Epithelial cell of prostate (primary cell): ENCODE measurements at regions not wholly inside any gene's neighbourhood (a gene's known extent, or its start where the extent isn't known, plus 50 kb on each side); places are given as distances from the start of the nearest gene placed in this dataset.

Source experiments
- DNase-seq: peaks from one replicate; pipeline ENCODE4 v3.0.0-alpha.2; 2011; ENCODE audit warnings: low read depth, low spot score
- H3K27ac ChIP-seq: fragments of 450-650 bp; 2 replicates; pipeline ENCODE4 v1.5.1; 2017; ENCODE audit warnings: mild to moderate bottlenecking

DNA sequence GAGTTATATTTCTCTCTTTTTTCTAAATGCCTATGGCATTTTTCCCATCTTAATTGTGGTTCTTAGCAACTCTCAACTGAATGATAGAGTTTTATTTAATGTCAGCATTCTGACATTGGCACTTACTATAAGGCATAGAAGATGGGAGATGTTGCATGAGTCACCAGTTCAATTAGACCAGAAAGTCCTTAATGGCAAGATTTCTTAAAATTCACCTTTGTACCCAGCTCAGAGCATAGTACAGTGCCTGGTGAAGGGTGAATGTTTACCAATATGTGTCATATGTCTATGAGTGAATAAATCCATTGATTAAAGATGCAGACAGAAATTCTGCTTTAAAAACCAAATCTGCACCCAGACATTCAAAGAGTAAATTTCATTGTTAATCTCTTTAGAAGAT, 526.9 kb downstream of the EFNB2 start:
- H3K27ac ChIP-seq, result no peak overlapping the region
- DNase-seq, result no peak

DNA sequence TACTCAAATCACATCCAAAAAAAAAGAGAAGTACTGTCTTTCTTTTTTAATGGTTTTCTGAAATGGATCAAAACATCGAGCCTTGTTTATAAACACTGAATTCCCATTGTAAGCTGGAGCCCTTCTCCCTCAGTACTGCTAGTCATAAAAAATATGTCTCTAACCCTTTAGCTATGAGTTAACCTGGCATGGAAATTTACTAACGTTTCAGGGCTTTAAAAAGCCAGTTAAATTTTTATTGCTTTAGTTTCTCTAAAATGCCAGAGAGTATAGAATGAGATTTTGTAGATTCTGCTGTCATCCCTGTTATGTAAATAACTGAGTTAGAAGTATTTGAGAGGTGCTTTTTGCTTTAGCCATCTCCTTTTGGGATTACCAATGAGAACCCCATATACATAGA, 528.3 kb downstream of the EFNB2 start:
- no peak for DNase-seq
- no peak overlapping the region for H3K27ac ChIP-seq

DNA sequence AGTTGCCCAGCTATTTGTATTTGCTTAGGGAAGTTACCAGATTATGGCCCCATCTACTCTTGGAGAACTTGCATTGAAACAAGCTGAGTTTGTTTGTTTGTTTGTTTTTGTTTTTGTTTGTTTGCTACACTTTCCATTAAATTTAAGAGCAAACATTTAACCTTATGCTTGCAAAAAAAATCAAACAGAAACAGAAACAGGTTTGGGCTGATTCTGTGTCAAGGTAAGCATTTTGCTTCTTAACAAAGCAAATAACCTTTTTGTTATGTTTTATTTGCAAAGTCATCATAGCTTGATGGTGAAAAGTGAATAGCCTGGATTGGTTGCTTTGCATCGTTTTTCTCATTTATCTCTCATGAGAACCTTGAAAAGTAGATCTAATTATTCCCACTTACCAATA, 531.8 kb downstream of the EFNB2 start:
- no peak for DNase-seq
- H3K27ac ChIP-seq, result no peak overlapping the region

DNA sequence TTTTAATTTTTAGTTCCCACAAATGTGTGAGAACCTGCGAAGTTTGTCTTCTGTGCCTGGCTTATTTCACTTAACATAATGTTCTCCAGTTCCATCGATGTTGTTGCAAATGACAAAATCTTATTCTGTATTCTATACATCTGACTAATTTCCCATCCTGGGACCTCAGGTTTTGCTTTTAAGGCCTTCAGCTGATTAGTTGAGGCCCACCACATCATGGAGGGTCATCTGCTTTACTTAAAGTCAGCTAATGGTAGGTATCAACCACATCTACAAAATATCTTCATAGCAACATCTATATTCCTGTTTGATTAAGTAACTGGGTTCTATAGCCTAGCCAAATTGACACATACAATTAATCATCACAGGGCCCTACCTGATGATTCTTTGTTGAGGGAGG, 534.0 kb downstream of the EFNB2 start:
- DNase-seq, result no peak
- H3K27ac ChIP-seq, result no peak overlapping the region

DNA sequence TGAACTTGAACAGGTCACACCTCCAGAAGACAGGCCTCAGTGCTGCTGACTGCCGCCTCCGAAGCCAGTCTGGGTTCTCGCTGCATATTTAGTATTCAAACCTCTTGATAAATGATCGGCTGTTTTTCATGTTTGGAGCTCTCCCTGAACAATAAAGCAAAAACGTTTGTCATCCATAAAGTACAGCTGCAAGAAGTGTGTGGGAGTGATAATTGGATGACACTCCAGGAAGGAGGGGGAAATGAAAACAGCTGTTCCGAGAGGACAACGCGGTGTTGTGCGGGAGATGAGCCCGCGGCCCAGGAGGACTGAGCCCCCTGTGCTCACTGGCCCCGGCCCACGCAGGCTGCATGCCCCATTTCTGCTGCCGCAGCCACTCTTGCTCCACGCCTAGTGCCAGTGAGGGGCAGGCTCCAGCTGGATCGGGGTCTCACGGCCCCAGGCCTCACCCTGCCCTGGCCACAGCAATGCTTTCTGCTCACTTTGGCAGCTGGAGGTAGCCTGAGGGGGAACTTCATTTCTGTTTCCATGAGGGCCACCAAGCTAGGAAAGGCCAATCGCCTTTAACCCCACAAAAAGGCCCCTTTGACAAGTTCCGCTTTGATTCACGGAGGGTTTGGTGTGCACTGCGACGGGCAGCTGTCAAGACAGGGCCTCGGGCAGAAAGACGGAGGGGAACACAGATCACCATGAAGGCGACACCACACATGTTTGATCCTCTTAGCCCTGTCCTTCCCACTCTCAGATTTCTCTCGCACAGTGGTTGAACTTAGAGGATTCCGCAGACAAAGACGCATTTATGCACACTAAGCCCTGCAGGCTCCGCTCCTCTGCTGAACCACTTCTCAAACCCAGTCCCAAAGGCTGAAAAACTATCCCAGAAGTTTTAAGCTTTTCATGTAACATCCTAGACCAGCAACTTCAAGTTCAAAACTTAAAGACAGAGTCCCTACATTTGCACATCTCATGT, 537.6 kb downstream of the EFNB2 start:
- no peak overlapping the region for H3K27ac ChIP-seq
- no peak for DNase-seq

DNA sequence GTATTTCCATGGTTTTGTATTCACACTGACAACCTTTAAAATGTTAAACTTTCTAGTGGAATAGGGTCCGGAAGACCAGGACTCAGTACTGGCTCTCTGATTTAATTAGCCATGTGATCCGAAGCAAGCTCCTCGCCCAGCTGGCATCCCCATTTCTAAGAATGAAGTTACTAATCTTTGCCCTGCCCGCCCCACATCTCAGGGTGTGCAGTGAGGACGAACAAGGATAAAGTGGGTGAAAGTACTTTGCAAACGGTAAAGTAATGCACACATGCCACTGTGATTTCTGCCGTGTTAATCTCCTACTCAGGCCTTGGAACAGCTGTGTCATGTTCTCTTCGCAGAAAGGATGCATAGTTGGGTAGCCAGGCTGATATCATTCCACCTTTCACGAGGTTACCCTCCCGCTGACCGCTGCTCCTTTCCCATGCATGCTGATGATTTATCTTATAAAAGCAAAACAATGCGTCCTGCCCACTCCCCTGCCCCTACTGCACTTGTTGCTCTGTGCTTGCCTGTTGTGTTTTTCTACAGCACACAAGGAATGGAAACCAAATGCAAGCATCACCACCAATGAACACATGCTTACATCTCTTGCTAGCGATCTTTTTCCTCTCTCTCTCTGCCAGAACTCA, 539.0 kb downstream of the EFNB2 start:
- no peak for DNase-seq
- H3K27ac ChIP-seq, result no peak overlapping the region

DNA sequence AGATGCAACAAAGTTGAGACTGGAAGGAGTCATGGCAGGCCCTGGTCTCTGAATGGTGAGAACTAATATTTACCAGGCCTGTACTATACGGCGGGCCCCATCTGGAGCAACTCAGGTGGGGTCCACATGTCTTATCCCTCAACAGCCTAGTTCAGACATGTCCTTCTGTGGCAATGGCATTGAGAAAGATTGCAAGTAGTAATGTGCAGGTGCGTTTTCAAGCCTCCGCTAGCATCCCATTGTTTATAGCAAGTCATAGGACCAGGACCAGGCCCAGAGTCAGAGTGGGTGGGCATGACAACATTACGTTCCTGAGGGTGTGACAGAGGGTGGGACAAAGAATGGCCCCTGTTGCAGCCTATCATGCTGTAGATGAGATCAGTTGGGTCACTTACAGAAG, 541.1 kb downstream of the EFNB2 start:
- no peak overlapping the region for H3K27ac ChIP-seq
- DNase-seq, result no peak

DNA sequence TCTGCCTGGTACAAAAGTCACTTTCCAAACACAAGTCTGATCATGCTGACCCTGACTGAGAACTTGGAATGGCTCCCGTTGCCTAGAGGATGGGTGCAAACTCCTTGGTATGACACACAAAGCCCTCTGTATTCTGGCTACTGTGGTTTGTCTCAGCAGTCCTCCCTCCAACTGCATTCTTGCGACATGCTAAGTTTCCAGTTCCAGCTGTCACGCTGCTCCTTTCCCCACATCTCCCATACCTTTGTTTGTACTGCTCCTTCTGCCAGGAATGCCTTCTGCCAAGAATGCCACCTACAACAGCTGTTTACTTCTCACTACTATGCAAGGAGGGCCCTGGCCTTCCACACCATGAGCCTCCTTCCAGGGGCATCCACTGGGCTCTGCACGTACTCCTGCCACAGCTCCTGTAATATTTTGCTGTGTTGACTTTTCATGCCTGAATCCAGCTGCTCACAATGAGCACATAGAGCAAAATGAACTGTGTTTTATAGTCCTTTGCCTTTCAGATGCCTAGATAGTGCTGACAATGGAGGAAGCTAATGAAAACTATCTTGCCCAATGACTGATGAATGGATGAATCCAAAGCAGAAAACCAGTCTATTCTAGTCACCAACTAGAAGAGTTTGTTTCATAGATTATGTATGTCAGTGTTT, 543.7 kb downstream of the EFNB2 start:
- peak; percentile 100 for DNase-seq
- H3K27ac ChIP-seq, result peak overlapping the region; percentile 97

DNA sequence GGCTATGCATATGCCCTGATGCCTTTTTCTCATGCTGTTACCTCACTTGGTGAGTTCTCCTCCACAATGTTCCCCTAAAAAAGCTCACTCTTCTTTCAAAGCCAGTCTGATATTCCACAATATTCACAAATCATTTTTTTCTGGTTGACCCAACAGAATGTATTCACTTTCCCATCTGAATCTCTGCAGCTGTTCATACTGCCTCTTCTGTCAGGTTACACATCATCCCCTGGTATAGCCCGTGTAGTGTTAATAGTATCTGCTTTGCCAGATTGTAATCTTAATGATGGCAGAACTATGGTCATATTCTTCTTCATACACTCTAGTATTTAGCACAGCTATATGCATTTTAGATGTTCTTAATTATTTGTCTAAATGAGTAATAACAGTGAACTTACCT, 544.3 kb downstream of the EFNB2 start:
- no peak for DNase-seq
- peak overlapping the region; percentile 97 for H3K27ac ChIP-seq

DNA sequence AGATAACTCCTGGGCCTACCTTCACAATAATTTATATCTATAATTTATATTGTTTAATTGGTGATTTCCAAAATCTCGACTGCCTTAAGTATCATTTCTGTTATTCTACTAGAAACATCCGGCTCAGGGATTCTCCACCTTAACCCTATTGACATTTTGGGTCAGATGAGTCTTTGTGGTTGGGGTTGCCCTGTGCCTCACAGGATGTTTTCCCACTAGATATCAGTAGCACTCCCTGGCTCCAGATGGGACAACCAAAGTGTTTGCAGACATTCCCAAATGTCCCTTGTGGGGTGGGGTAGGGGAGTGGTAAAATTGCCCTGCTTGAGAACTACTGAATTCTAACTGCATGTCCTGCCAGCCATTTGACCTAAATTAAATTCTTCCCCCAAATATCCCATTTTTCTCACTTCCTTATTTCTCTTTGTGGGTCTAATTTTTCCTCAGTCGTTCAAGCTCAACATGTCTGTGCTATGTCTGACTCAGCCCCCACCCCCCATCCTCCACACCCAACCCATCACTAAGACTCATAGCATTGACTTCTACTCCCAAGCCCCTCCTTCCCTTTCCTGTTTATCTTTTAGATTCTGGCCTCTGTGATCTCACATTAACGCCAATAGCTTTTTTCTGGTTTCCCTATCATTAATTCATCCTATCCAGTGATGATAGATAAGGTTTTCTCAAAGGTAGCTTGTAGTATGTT, 545.1 kb downstream of the EFNB2 start:
- peak; percentile 82 for DNase-seq
- H3K27ac ChIP-seq, result peak overlapping the region; percentile 97

DNA sequence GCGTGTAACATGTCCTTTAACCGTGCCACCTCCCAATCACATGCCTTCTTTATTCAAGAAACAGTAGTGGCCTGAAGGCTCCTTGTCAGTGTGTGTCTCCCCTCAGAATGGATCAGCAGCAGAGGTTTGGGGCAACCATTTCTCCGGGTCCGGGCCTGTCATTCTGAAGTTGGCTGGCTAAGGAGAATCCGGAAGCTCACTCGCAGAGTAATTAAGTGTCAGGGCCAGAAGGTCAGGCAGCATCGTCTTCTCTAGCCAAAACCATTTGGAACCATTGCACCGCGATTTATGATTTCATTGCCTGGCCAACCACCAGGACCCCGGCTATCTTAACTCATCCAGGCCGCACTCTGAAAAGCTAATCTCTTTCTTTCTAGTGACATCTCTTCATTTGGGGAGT, 550.8 kb downstream of the EFNB2 start:
- peak overlapping the region; percentile 23 for H3K27ac ChIP-seq
- no peak for DNase-seq

DNA sequence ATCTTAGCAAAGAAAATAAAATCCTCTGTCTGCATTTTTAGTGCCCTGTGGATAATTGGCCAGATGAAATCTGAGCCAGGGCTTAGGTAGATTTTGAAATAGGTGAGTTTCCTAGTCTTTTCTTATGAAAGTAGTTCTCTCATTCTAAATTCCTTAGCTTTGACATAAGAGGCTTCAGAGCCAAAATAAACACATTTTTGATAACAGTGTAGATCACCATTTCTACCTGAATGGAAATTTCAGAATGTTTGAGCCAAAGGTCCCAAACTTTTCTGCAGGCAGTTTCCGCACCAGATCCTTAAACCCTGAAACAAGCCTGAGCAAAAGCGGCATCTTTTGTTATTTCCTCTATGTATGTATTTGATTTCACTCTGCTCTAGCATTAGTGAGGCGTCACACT, 551.2 kb downstream of the EFNB2 start:
- H3K27ac ChIP-seq, result peak overlapping the region; percentile 23
- DNase-seq, result no peak

DNA sequence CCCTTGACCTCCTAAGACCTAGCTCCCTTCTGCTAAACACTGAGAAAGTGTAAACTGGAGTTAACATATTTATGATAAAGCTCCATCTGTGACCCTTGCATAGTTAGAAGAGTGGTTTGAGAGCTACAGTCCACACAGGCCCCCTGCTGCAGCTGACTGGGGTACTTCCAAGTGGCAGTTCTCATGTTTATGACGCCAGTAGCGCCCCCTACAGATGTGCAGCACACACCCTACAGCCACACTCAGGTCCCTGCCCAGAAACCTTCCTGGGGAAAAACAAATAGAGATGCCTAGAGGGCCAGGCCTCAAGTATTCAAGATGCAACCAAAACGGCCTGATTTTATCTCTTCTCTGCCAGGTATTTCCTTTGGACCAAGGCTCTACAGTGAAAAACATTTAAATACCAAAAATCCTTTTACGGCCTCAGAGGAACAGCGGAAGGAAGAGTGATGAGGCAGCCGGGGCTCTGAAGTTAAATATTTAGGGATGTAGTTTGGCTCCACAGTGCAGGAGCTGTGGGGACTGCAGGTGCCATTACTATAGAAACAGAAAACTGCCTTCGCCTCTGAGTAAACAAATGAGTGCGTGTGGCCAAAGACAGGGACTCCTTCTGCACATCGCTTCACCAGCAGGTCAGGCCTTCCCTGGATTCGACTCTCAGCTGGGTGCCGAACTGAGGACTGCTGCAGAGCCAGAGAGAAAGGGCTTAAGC, 553.1 kb downstream of the EFNB2 start:
- DNase-seq, result no peak
- no peak overlapping the region for H3K27ac ChIP-seq

DNA sequence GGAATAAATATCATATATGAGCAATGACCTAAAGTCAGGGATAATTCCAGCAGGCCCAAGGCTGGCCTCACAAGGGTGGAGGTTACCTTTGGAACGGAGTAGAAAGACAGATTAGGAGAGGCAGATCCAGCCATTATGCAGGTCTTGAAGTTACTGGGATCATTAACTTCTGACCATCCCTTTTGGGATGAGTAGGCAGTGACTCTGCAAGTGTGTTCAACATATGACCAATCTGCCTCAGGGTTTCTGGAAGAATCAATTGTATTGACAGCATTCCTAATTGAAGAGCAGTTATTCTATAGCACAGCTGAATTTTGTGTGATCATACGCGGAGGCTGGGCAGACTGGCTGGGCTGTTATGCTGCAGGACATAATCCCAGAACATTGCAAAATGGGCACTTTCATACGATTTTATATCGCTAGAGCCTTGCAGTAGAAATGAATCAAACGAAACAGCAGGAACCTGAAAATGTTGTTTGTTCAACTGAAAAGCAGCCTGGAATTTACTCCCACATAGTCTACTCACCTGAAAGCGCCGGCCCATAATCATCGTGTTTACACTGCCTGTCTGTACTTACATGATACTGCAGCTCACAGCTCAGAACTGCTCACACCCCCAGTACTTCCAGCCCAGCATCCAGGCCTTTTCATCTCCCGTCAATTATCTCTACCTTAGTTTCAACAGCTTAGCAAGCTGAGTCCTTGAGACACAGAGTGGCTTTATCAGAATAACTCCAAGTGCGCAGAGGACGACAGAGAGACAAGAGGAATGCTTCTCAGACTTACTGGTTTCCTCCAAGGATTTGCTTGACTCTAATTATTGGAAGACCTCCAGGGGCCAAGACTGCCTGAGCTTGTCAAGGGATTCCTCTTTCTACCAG, 556.1 kb downstream of the EFNB2 start:
- peak overlapping the region; percentile 92 for H3K27ac ChIP-seq
- DNase-seq, result peak; percentile 83

DNA sequence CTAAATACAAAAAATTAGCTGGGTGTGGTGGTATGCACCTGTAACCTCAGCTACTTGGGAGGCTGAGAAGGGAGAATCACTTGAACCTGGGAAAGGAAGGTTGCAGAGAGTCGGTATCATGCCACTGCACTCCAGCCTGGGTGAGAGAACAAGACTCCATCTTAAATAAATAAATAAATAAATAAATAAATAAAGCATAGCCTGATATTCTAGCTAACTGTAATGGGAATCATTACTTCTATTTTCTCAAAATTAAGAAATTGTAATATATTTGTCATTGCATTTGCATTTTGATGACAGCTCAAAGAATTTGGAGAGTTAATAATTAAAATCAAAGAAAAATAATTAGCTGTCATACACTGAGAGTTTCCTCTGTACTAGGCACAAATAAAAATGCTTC, 561.1 kb downstream of the EFNB2 start:
- H3K27ac ChIP-seq, result no peak overlapping the region
- DNase-seq, result no peak

DNA sequence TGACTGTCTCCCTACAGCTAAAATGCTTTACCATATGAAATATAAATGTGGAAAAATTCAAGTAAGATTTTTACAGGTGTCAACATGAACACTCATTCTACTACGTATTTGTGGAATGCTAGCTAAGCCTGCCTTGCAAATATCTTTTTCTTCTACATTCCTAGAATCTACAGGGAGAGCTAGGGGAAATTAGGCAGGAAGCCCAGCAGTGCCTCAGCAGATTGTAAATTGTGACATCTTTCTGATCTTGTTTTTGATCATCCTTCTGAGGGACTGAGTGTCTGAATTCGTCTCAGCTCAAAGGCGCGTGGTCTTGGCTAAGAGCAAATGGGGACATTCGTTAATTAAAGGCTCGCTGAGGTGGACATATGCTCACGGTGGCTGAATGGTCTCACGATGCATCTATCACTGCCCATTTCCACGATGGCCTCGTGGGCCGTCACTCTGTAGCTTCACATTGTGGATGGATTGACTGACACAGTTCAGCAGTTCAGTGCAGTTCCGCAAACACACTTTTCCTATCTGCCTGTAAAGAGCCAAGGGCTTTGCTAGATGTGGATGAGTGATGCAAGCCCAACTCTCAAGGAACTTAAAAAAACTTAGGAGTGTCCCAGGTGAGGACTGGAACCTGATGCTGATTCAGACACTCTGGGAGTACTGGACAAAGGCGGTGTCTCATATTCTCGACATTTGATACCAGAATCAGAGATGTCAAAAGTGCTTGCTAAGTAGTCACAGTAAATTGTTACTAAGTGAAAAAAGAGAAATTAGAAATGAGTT, 562.5 kb downstream of the EFNB2 start:
- DNase-seq, result no peak
- H3K27ac ChIP-seq, result peak overlapping the region; percentile 53

DNA sequence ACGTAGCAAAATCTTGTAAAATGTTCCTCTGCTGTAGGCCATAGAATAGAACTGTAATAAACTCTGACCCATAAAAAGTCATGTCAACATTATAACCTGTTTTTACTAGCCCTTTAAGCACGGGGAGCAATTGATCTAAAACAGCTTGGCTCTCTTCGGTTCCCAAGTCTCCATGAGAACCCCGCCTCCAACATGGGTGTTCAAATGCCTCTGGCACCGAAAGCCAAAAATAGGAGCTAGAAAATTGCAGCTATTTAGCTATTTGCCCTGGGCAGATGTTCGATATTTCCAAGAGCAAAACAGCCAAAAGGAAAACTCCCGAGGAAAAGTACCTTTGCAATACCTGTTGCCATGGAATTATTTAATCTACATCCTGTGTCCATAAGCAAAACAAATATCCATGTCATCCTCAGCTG, 563.1 kb downstream of the EFNB2 start:
- H3K27ac ChIP-seq, result peak overlapping the region; percentile 53

DNA sequence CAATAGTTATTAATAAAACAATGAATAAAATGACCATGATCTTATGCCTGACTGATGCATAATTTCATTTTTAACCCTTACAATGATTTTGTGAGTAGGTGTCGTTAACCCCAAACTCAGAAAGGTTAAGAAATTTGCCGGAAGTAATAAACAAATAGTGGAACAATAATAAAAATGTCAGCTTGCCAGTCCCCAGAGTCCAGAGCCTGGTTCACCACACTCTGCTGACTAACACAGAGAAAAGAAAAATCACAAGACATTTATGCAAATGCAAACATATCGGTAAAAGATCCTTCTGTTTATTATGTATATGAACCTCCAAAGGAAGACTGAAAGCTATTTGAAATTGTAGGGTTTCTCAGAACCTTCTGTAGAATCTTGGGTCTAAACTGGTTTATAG, 563.7 kb downstream of the EFNB2 start:
- H3K27ac ChIP-seq, result peak overlapping the region; percentile 53
- DNase-seq, result no peak

More for the DNA sequence above, 563.1 kb downstream of the EFNB2 start:
- no peak for DNase-seq
